Psoas muscle (tissue), 7 donors: ENCODE measurements at regions not wholly inside any gene's neighbourhood (a gene's known extent, or its start where the extent isn't known, plus 50 kb on each side); places are given as distances from the start of the nearest gene placed in this dataset.

ENCODE experiments used
- ATAC-seq, 4 donors: fragments of 200-7000 bp; cut with Tn5 transposase; one replicate each; pipeline ENCODE4 v1.9.1; 2020; ENCODE audit warnings: moderate library complexity in 3 of 4, mild to moderate bottlenecking in 2 of 4
- DNase-seq, 2 donors: peaks; one replicate each; pipeline ENCODE4 v3.0.0-alpha.2; 2020
- H3K27ac ChIP-seq: fragments of 200-600 bp; one replicate; pipeline ENCODE4 v1.8.0; 2022
- H3K27me3 ChIP-seq, 3 donors: fragments of 200-600 bp in 1 of 3; one replicate each; pipeline versions ENCODE4 v1.6.1 to v1.8.0; 2013 to 2022; ENCODE audit warnings: low read length in 2 of 3, mild to moderate bottlenecking in 2 of 3, moderate library complexity in 1 of 3; ENCODE audit not compliant: insufficient read depth in 3 of 3
- H3K36me3 ChIP-seq, 2 donors: fragments of 200-600 bp in 1 of 2; one replicate each; pipeline versions ENCODE4 v1.6.1 to v1.8.0; 2013 to 2022; ENCODE audit warnings: low read depth in 1 of 2, mild to moderate bottlenecking in 1 of 2, moderate library complexity in 1 of 2; ENCODE audit not compliant: insufficient read depth in 1 of 2
- H3K4me1 ChIP-seq: fragments of 200-600 bp; one replicate; pipeline ENCODE4 v1.8.0; 2022
- H3K4me3 ChIP-seq: fragments of 200-600 bp; one replicate; pipeline ENCODE4 v1.8.0; 2022; ENCODE audit warnings: mild to moderate bottlenecking
- H3K9me3 ChIP-seq: fragments of 200-600 bp; one replicate; pipeline ENCODE4 v1.8.0; 2022
- WGBS, 3 donors: extraction: QIAGEN DNeasy Blood & Tissue Kit; methylation state at CpG; one replicate each; pipeline versions ENCODE4 v1.1.6 to v1.1.7; 2013; 5-methylcytosine and 5-hydroxymethylcytosine counted together
- intact Hi-C, 2 donors: fragments of 100-400 bp; cut with DNase I; formaldehyde crosslinking; loops; one replicate each; pipeline versions ENCODE4 v1.11.0 to v1.14.2; 2022
- TF ChIP-seq, protein P1 (sequence below): fragments of 200-600 bp; IDR thresholded peaks from one replicate; pipeline ENCODE4 v1.8.0; 2022; ENCODE audit warnings: antibody characterized with exemption
- donor health status: healthy with polysubstance abuse.
- donor health status: DM: no; HTN: no; CAD: no; lungs with moderate emphysema.
- donor health status: Bipolar disorder and iron deficiency.
- donor health status: healthy.
- donor health status: DM: yes; HTN: yes; CAD: no.
- donor health status: DM: no; HTN: no; CAD: no.
- donor health status: DM: yes; HTN: yes; CAD: no.

- no peaks in the 10 kb centered on the region for H3K4me1 ChIP-seq
- WGBS, 3 donors = 77 to 85% (median 79%) methylated on average over 2 of the region's 2 CpGs
- no peaks in the 10 kb centered on the region for H3K36me3 ChIP-seq
- H3K9me3 ChIP-seq = no peaks in the 10 kb centered on the region
- H3K4me3 ChIP-seq = no peak overlapping the region
- no peak for DNase-seq
- H3K27ac ChIP-seq = no peak overlapping the region
- no peak for ATAC-seq
- no peaks in the 10 kb centered on the region for H3K27me3 ChIP-seq
- TF ChIP-seq, protein P1, sequence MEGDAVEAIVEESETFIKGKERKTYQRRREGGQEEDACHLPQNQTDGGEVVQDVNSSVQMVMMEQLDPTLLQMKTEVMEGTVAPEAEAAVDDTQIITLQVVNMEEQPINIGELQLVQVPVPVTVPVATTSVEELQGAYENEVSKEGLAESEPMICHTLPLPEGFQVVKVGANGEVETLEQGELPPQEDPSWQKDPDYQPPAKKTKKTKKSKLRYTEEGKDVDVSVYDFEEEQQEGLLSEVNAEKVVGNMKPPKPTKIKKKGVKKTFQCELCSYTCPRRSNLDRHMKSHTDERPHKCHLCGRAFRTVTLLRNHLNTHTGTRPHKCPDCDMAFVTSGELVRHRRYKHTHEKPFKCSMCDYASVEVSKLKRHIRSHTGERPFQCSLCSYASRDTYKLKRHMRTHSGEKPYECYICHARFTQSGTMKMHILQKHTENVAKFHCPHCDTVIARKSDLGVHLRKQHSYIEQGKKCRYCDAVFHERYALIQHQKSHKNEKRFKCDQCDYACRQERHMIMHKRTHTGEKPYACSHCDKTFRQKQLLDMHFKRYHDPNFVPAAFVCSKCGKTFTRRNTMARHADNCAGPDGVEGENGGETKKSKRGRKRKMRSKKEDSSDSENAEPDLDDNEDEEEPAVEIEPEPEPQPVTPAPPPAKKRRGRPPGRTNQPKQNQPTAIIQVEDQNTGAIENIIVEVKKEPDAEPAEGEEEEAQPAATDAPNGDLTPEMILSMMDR = no peak
- intact Hi-C loops = no loop called here
Observed at GRCh38 chr18:78196280-78196679, 783.3 kb upstream of the SALL3 start.

DNA sequence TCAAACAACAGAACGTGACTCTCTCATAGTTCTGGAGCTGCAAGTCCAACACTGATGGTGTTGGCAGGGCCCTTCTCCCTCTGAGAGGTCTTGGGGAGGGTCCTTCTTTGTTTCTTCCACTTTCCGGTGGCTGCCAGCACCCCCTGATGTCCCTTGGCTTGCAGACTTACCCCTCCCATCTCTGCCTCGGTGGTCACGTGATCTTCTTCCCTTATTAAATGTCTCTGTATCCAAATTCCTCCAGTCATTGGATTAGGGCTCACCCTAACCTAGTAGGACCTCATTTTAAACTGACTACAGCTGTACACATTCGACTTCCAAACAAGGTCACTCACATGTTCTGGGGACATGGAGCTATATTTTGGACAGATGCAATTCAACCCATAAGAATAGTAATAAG, 780.6 kb upstream of the SALL3 start:
- H3K9me3 ChIP-seq = no peaks in the 10 kb centered on the region
- H3K27ac ChIP-seq = no peak overlapping the region
- intact Hi-C loops = no loop called here
- TF ChIP-seq, protein P1 = no peak
- no peaks in the 10 kb centered on the region for H3K27me3 ChIP-seq
- ATAC-seq = no peak
- 59 to 78% (median 67%) methylated on average over 5 of the region's 5 CpGs for WGBS, 3 donors
- DNase-seq = no peak
- no peaks in the 10 kb centered on the region for H3K36me3 ChIP-seq
- no peaks in the 10 kb centered on the region for H3K4me1 ChIP-seq
- H3K4me3 ChIP-seq = no peak overlapping the region

GRCh38 chr18:78199611-78200010, 780.0 kb upstream of the SALL3 start:
- no peaks in the 10 kb centered on the region for H3K27me3 ChIP-seq
- H3K4me1 ChIP-seq = no peaks in the 10 kb centered on the region
- DNase-seq = no peak
- H3K36me3 ChIP-seq = no peaks in the 10 kb centered on the region
- WGBS, 3 donors = 64 to 94% (median 73%) methylated on average over 4 of the region's 4 CpGs
- H3K27ac ChIP-seq = no peak overlapping the region
- H3K4me3 ChIP-seq = no peak overlapping the region
- ATAC-seq = no peak
- H3K9me3 ChIP-seq = no peaks in the 10 kb centered on the region
- intact Hi-C loops = no loop called here
- TF ChIP-seq, protein P1 = no peak

- intact Hi-C loops = no loop called here
- 44 to 54% (median 47%) methylated on average over 10 of the region's 10 CpGs for WGBS, 3 donors
- H3K36me3 ChIP-seq = no peaks in the 10 kb centered on the region
- H3K4me1 ChIP-seq = no peaks in the 10 kb centered on the region
- no peak for ATAC-seq
- DNase-seq = no peak
- no peak overlapping the region for H3K27ac ChIP-seq
- TF ChIP-seq, protein P1 = no peak
- H3K4me3 ChIP-seq = no peak overlapping the region
- H3K27me3 ChIP-seq = no peaks in the 10 kb centered on the region
- no peaks in the 10 kb centered on the region for H3K9me3 ChIP-seq
Observed at GRCh38 chr18:78207942-78208341, 771.7 kb upstream of the SALL3 start.

DNA sequence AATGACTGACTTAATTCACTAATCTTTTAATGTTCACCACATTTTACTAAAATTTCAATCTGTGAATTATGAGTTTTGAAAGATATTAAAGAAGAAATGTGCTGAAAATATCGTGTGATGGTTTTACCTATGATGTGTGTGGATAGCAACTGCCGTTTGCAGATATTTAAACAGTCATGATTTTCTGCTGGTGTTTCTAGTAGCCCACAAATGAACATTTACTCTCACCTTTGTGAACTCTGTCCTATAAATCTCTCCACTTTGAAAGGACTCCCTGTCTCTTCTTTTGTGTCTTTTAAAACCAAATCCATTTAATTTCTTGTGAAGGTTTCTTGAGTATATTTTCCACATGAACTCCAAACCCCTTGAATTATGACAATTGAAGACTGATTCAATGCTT, 771.2 kb upstream of the SALL3 start:
- TF ChIP-seq, protein P1 = no peak
- intact Hi-C loops = no loop called here

More for the DNA sequence above, 771.2 kb upstream of the SALL3 start:
- Histone ChIP-seq H3K9me3 (no peaks in the 10 kb centered on the region), H3K27me3 (no peaks in the 10 kb centered on the region), H3K4me1 (no peaks in the 10 kb centered on the region), H3K36me3 (no peaks in the 10 kb centered on the region), H3K4me3 (no peak overlapping the region), H3K27ac (no peak overlapping the region)
- DNase-seq (no peak), ATAC-seq (no peak)
- 49 to 59% (median 56%) methylated on average over 2 of the region's 2 CpGs for WGBS, 3 donors
